GM06990 (cell line): ENCODE measurements at regions not wholly inside any gene's neighbourhood (a gene's known extent, or its start where the extent isn't known, plus 50 kb on each side); places are given as distances from the start of the nearest gene placed in this dataset.
A peak's percentile ranks its signal among the peaks of the same experiment; 100 is the strongest.

ENCODE experiments used
- DNase-seq: peaks from one replicate; pipeline ENCODE4 v3.0.0-alpha.2; 2011; ENCODE audit not compliant: insufficient read length; ENCODE audit errors: extremely low read depth
- H3K27me3 ChIP-seq: replicated peaks from 2 replicates; pipeline ENCODE4 v1.6.0; 2011; ENCODE audit warnings: low read length; ENCODE audit not compliant: control insufficient read depth, insufficient read depth
- H3K36me3 ChIP-seq: 2 replicates; pipeline ENCODE4 v1.5.1; 2011; ENCODE audit warnings: low read length; ENCODE audit not compliant: control insufficient read depth, insufficient read depth
- H3K4me3 ChIP-seq: replicated peaks from 2 replicates; pipeline ENCODE4 v1.5.1; 2011; ENCODE audit warnings: low read depth, mild to moderate bottlenecking, control low read depth, low read length
- CTCF ChIP-seq: IDR thresholded peaks from 2 replicates; pipeline ENCODE4 v1.5.1; 2011; ENCODE audit warnings: low read length, control low read depth, mild to moderate bottlenecking, inconsistent platforms; ENCODE audit not compliant: insufficient read depth, poor library complexity, severe bottlenecking

- DNase-seq, result peak; percentile 48
- Histone ChIP-seq H3K4me3 (no peak overlapping the region), H3K27me3 (no peaks in the 10 kb centered on the region), H3K36me3 (no peaks in the 10 kb centered on the region)
- TF ChIP-seq CTCF, result no peak
Observed at GRCh38 chr21:43306911-43307676, 119.8 kb downstream of the SIK1 start.

- no peak for TF ChIP-seq CTCF
- Histone ChIP-seq H3K4me3 (no peak overlapping the region), H3K27me3 (no peaks in the 10 kb centered on the region), H3K36me3 (no peaks in the 10 kb centered on the region)
- no peak for DNase-seq
Observed at GRCh38 chr21:43306391-43306790, 120.5 kb downstream of the SIK1 start.

- Histone ChIP-seq H3K4me3 (no peak overlapping the region), H3K27me3 (no peaks in the 10 kb centered on the region), H3K36me3 (no peaks in the 10 kb centered on the region)
- TF ChIP-seq CTCF, result no peak
- DNase-seq, result no peak
Observed at GRCh38 chr21:43305811-43306311, 121.1 kb downstream of the SIK1 start.

- no peak for DNase-seq
- Histone ChIP-seq H3K4me3 (no peak overlapping the region), H3K36me3 (no peaks in the 10 kb centered on the region), H3K27me3 (no peaks in the 10 kb centered on the region)
- TF ChIP-seq CTCF, result no peak
Observed at GRCh38 chr21:43305336-43305665, 121.6 kb downstream of the SIK1 start.

- DNase-seq, result no peak
- TF ChIP-seq CTCF, result no peak
- no peaks in the 10 kb centered on the region for H3K36me3 ChIP-seq
- H3K4me3 ChIP-seq, result no peak overlapping the region
- no peaks in the 10 kb centered on the region for H3K27me3 ChIP-seq
Observed at GRCh38 chr21:43304621-43305335, 122.2 kb downstream of the SIK1 start.
